ENCODE measurements at regions not wholly inside any gene's neighbourhood (a gene's known extent, or its start where the extent isn't known, plus 50 kb on each side); places are given as distances from the start of the nearest gene placed in this dataset.
"Not testable (repeated sequence)": the region's sequence is repeated elsewhere in the genome, so short reads cannot be mapped to it uniquely, and the experiment has no call there.

DNA sequence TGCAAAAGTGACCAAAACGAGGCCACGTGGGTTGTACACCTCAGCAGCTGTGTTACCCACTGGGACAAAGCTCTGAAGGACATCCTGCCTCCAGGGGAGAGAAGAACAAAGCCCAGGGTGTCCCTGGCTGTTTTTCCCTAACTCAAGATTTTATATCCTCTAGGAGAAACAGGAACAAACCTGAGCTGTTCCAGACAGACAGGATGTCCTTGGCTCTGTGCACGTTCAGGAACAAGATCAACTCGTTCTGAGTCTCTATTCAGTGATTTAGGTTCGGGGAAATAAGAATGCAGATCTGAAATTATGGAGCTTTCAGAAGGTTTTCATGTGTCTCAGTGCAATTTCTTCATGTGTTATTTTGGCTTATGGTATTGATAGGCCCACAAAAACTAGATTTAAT, 465.3 kb downstream of the TMEM121 start:
- not testable (repeated sequence) for DNase-seq

DNA sequence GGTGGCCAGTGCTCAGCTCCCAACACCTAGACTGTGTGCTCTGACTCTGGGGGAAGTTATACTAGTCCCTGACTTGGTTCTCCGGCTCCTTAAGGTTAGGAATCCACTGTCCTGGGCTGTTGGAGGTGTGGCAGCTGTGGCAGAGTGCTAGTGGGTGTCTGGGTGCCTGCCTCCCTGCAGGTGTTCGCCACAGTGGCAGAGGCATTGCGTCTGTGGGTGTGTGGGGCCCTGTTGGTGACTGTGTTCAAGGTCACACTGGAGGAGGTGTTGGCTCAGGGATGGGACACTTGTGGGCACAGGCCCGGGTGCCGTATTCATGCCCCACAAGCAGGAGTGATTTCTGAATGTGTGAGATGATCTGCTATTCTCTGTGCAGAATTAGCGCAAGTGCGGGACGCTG, 467.4 kb downstream of the TMEM121 start:
- DNase-seq = no peak

DNA sequence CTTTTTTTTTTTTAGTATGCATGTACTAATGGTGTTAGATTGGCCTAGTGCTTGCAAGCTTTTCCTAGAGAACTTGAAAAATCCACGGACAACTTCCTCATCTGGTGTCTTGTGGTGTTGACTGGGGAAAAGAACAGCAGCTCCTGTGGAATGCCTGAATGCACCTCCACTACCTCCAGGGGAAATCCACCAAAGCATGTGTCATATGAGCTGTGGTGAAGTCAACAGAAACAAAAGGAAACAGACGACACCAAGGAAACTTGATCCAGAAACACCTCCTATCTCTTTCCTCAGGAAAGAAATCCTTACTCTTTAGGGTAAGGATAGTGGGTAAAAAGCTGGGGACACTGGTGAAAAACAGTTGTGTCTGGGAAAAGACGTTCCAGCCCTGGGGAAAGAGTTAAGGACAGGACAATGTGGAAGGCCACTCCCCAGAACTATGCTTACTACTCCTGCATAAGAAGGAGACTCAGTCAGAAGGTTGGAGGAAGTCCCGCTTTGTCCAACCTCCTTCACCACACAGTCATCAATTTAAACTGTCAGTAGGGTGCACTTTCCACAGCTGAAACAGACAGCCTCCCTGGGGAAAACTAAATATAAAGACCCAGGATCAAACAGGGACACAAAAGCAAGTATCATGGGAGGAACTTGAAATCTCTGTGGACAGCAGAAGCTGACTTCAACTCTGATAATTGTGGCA, 468.8 kb downstream of the TMEM121 start:
- DNase-seq = peak; percentile 7

DNA sequence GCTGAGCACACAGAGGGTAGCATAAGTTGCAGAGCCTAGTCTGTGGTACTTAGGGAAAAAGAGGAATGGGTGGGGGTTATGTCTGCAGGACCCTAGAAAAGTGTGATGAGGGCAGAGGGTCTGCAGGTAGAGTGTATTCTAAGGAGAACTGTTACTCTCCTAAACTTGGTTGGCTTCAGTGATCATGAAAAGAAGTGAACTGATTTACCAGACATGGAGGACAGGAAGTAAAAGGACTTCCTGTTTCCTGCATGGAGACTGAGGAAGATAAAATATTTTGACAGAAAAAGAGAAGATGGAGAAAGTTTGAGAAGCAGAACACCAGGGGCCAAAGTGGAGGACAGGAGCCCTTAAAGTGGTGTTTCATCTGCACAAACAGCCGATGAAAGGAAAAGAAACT, 472.2 kb downstream of the TMEM121 start:
- not testable (repeated sequence) for DNase-seq

DNA sequence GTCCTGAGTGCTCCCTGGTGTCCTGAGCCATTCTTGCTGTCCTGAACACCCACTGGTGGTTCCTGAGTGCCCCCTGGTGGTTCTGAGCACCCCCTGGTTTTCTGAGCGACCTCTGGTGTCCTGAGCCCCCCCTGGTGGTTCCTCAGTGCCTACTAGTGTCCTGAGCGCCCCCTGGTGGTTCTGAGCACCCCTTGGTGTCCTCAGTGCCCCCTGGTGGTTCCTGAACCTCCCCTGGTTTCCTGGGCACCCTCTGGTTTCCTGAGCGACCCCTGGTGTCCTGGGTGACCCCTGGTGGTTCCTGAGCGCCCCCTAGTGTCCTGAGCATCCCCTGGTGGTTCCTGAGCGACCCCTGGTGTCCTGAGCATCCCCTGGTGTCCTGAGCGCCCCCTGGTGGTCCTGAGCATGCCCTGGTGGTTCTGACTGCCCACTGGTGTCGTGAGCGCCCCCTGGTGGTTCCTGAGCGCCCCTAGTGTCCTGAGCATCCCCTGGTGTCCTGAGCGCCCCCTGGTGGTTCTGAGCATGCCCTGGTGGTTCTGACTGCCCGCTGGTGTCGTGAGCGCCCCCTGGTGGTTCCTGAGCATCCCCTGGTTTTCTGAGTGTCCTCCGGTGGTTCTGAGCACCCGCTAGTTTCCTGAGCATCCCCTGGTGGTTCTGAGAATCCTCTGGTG, 473.1 kb downstream of the TMEM121 start:
- peak; percentile 75 for DNase-seq

DNA sequence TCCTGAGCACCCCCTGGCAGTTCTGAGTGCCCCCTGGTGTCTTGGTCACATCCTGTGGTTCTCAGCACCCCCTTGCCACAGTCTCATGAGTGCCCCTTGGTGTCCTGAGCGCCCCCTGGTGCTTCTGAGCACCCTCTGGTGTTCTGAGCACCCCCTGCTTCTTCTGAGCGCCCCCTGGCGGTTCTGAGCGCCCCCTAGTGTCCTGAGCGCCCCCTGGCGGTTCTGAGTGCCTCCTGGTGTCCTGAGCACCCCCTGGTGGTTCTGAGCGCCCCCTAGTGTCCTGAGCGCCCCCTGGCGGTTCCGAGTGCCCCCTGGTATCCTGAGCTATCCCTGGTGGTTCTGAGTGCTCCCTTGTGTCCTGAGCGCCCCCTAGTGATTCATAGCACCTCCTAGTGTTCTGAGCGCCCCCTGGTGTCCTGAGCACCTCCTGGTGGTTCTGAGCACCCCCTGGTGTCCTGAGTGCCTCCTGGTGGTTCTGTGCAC, 473.7 kb downstream of the TMEM121 start:
- DNase-seq = not testable (repeated sequence)

DNA sequence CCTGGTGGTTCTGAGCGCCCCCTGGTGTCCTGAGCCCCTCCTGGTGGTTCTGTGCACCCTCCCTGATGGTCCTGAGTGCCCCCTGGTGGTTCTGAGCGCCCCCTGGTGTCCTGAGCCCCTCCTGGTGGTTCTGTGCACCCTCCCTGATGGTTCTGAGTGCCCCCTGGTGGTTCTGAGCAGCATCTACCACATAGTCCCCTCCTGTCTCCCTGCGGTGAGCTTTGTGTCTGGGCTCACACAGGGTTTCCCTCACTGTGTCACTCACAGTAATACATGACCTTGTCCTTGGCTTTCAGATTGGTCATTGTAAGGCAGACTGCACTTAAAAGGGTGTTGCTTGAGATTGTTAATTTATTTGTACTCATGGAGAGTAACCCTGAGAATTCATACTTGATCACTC, 474.9 kb downstream of the TMEM121 start:
- DNase-seq = not testable (repeated sequence)

DNA sequence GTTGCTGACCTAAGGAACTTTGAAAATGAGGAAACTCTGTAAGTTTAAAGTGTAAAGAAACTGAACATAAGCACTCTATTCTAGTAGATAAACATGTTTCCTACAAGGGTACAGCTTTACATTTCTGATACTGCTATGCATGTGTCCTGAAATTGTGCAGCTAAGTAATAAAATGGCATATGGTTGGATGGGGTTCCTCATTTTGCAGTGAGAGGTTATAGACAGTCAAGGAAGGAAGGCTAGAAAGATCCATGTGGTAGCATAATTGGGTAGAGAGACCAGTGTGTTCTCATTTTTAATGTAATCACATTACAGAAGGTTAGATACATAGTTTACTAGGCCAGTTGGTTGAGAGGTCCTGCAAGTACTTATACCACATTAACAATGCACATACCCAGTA, 477.0 kb downstream of the TMEM121 start:
- no peak for DNase-seq

DNA sequence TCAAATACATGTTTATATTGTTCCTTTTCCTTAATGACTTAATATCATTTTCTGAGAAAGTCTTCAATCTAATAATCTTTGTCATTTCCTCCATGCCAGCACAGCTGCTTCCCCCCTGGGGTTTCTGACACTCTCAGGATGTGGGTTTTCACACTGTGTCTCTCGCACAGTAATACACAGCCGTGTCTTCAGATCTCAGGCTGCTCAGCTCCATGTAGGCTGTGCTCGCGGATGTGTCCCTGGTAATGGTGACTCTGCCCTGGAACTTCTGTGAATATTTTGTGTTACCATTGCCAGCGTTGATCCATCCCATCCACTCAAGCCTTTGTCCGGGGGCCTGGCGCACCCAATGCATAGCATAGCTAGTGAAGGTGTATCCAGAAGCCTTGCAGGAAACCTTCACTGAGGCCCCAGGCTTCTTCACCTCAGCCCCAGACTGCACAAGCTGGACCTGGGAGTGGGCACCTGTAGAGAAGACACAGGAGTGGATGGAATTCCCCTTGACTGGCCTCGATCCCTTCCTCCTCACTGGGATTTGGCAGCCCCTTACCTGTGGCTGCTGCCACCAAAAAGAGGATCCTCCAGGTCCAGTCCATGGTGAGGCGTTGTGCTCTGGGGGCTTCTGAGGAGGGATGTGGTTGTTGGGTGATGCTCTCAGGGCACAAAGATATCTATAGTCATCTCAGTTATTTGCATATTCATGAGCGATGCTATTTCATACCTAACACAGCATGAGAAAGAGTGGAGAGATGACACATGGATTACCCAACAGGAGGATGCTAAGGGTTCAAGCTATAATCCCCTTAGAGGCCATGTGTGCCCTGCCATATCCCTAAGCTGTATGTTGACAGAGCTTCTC, 478.8 kb downstream of the TMEM121 start:
- not testable (repeated sequence) for DNase-seq

DNA sequence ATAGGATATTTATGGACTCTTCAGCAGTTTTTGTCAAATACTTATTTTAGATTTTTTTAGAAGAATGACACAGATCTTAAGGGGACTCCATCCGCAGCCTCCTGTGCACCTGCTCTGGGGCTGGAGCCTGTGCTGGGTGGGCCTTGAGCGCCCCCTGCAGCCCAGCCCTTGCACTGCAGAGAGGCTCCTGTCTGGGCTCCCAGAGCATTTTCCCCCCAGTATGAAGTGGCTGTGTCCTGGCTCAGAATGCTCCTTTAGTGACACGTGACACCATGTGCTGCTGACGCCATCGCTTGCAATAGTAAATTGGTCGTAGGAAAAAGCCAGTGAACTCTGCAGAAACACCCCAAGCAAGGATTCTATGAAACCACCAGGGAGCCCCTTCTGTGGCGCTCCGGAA, 479.7 kb downstream of the TMEM121 start:
- peak; percentile 16 for DNase-seq

DNA sequence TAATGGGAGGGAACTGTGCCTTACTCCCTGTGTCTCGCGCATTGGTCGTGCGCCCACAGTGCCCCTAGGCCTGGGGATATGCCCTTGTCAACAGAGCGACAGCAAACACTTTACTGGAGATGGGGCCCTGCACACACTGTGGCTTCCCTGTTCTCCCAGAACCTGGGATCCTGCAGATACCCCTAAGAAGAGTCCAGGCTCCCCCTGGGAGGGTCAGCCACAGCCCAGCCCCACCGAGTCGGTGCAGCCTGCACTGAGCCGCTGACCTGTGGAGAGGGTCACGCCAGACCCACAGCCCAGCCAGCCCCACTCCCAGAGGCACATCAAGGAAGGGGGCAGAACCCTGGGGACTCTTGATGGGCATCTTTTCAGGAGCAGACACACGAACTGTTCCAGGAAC, 480.3 kb downstream of the TMEM121 start:
- not testable (repeated sequence) for DNase-seq

DNA sequence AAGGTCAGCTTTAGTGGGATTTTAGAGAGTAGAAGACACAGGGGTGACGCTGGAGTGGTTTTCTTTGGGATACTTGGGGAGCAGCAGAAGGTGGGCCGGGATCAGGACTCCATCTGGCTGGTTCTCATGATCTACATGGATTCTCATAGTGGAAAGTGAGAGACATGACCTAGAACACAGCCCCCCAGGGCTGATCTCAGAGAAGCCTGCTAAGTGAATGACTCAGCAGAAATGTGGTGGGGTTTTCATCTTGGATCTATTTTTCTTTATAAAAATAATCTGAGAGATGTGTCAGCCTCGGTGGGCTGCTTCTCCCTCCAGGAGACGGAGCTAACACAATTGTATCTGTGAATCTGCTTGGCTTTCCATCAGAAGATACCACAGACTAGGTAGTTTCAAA, 484.4 kb downstream of the TMEM121 start:
- no peak for DNase-seq

DNA sequence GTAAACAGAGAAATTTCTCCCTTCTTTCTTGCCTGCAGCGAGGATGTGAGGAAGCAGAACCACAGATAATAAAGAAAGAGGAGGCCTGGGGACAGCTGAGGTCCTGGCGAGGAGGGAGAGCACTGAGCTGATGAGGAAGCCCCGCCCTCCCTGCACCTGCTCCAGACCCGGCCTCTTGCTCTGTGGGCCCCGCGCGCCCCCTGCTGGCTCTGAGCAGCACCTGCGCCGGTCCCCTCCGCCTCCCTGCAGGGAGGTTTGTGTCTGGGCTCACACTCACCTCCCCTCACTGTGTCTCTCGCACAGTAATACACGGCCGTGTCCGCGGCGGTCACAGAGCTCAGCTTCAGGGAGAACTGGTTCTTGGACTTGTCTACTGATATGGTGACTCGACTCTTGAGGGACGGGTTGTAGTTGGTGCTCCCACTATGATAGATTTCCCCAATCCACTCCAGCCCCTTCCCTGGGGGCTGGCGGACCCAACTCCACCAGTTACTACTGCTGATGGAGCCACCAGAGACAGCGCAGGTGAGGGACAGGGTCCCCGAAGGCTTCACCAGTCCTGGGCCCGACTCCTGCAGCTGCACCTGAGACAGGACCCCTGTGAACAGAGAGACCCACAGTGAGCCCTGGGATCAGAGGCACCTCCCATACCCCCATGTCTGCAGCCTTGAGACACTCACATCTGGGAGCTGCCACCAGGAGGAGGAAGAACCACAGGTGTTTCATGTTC, 485.4 kb downstream of the TMEM121 start:
- peak; percentile 43 for DNase-seq

DNA sequence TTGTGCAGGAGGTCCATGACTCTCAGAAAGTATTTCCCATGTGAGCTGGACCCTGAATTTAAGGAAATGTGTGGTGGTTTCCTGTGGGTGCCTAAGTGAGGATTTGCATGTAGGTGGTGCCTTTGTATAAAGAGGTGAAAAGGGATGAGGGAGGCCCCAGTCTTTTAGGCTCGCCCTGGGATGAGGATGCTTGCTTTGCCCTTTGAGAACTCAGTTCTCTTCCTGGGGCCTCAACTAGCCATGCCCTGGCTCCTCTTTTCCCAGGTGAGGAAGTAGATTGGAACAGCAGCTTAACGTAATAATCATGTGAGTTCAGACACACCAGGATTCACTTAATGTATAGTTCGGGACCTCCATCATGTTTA, 486.0 kb downstream of the TMEM121 start:
- not testable (repeated sequence) for DNase-seq

DNA sequence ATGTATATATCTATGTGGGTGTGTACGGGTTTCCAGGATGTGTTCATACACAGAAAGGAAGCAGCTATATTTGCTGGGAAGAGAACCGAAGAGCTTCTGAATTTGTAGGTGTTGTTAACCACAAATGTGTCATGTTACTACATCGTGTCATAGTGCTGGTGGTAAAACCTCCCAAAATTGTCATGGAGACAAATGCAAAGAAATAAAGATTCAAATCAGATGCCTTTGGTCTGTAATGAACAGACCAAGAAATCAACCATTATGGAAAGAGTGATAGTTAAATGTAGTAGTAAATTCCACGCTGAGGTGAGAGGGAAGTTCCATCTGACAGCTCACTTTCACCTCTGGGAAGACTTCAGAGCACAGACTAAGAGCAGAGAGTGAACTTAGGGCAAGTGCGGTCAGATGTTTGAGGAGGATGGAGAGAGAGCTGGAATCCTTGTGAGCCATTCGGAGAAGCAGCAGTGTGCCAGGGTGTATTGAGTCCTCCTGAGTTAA, 487.5 kb downstream of the TMEM121 start:
- DNase-seq = no peak

DNA sequence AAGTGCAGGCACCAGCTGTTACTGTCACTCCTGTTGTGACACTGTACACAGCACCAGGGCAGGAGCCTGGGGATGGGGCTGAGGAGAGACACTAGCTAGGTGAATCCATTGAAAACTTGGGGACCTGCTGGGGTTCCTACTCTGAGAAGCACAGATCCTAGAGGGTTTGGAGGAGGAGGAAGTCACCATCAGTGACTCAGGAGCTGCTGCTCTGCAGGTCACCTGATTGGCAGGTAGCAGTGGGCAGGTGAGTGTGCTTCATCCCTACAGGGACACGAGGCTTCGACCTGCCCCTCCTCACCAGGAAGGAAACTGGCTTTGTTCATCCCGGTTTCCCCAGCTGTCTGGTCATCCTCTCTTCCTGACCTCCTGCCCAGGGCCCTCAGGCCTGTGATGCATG, 491.6 kb downstream of the TMEM121 start:
- not testable (repeated sequence) for DNase-seq

DNA sequence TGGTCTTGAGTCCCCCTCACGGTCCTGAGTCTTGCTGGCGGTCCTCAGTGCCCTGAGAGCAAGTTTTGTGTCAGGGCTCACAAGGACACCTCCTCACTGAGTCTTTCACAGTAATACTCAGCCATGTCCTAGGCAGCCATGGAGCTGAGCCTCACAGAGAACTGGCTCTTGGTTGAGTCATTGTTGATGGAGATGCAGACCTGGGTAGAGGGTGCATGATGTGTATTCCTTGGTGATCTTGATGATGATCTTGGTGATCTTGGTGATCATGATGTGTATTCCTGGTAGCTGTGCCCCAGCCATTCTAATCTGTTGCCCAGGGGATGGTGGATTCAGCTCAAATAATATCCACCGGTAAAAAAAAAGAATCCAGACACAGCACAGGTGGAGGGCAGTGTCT, 495.4 kb downstream of the TMEM121 start:
- no peak for DNase-seq

DNA sequence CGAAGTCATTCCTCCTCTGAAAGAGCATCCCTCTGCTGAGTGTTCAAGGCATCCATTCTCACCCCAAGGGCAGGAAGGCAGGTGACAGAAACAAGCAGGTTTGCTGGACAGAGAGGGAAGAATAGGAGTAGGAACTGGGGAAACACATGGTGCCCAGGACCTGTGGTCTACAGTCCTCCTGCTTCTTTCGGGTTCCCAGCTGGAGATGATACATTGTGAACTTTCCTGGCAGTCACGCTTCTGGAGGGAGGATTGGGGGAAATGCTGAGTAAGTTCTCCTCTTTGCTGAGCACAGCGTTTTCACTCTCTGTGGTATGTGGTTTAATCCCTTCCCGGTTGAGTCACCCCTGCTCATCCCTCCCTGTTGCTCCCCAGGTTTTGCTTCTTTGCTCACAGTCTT, 496.3 kb downstream of the TMEM121 start:
- DNase-seq = not testable (repeated sequence)

DNA sequence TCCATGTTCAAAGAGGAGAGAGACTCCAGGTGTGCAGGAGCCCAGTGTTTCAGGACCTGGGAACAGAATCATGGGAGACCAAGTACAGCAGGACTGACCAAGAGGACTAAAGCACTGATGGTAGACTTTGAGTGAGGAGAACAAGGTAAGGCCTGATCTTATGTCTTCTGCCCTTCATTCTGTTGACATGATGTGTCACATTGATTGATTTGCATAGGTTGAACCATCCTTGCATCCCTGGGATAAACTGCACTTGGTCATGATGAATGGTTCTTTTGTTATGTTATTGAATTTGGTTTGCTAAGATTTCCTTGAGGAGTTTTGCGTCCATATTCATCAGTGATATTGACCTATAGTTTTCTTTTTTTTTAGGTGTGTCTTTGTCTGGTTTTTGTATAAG, 497.0 kb downstream of the TMEM121 start:
- no peak for DNase-seq

DNA sequence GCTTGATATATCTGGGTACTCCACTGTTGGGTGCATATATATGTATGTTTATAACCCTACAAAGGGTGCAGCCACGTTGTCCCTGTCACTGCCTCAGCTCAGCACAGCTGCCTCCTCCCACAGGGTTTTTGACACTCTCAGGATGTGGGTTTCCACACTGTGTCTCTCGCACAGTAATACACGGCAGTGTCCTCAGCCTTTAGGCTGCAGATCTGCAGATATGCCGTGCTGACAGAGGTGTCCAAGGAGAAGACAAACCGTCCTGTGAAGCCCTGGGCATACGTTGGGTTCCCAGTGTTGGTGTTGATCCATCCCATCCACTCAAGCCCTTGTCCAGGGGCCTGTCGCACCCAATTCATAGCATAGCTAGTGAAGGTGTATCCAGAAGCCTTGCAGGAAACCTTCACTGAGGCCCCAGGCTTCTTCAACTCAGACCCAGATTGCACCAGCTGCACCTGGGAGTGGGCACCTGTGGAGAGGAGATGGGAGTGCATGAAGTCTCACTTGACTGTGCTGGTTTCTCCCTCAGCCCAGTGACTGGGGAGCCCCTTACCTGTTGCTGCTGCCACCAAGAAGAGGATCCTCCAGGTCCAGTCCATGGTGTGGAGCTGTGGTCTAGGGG, 498.7 kb downstream of the TMEM121 start:
- DNase-seq = no peak

DNA sequence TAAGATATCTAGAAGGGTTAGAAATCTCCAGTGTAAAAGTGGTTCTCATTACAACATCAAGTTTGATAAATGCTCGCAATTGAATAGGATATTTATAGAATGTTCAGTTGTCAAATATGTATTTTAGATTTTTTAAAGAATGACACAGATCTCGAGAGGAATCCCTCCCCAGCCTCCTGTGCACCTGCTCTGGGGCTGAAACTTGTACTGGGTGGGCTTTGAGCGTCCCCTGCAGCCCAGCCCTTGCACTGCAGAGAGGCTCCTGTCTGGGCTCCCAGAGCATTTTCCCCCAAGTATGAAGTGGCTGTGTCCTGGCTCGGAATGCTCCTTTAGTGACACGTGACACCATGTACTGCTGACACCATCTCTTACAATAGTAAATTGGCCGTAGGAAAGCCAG, 499.6 kb downstream of the TMEM121 start:
- no peak for DNase-seq

DNA sequence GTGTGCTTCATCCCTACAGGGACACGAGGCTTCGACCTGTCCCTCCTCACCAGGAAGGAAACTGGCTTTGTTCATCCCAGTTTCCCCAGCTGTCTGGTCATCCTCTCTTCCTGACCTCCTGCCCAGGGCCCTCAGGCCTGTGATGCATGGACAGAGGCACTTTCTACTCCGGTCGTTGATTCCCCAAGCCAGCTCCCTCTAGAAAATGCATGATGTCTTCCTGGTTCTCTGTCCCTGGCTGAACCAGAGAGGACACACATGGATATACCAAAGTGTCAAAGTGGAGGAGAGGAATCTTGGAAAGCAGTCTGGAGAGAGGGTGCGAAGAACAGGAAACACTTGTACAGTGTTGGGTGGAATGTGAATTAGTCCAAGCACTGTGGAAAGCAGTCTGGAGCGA, 501.4 kb downstream of the TMEM121 start:
- DNase-seq = not testable (repeated sequence)
